GM12864 (cell line): ENCODE measurements at regions not wholly inside any gene's neighbourhood (a gene's known extent, or its start where the extent isn't known, plus 50 kb on each side); places are given as distances from the start of the nearest gene placed in this dataset.

Experiments used
- DNase-seq: peaks from one replicate; pipeline ENCODE4 v3.0.0-alpha.2; 2011; ENCODE audit warnings: low read depth
- H3K4me3 ChIP-seq: 2 replicates; pipeline ENCODE4 v1.5.1; 2011; ENCODE audit warnings: mild to moderate bottlenecking, low read depth, low read length, control low read depth
- TF ChIP-seq, protein P1 (sequence below): IDR thresholded peaks from 2 replicates; pipeline ENCODE4 v1.5.1; 2011; ENCODE audit warnings: low read depth, mild to moderate bottlenecking, moderate library complexity, low read length, control low read depth, inconsistent platforms; ENCODE audit errors: missing control alignments

DNA sequence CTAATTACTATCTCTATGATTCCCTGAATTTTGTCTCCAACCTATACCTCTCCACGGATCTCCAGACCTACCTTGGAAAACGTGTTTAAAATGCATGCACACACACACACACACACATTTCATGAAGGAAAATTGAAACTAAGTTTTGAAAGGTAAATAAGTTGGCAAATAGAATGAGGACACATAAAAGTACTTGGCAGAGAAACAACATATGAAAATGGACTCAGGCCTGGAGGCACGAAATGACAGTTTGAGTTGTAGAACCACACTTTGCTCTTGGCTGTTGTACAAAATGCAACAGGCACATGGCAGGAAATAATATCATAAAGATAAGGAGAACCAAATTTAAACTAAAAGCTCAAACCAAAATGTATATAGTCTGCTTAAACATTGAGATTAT lies 868.1 kb upstream of the CNTNAP5 start:
- DNase-seq = no peak

DNA sequence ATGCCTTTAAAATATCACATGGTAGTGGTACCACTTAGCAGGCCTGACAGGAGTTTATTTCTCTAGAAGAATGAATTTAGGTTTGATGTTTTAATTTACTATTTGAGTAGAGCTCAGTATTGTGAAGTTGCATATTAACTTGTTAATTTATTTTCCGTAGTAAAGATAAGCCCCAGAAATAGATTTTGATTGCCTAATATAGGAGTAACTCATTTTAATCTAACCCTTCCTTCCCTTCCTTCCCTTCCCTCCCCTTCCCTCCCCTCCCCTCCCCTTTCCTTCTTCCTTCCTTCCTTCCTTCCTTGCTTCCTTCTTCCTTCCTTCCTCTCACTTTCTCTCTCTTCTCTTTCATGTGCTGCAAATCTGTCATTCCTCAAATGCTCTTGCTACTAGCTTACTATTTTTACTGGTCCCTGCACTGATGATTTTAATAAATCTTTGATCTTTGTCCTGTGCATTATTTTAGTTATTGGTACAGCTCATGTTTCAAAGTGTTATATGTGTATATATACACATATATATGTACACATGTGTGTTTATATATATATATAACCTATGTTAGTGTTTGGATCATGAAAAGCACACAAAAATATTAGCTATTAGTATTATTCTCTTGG lies 862.6 kb upstream of the CNTNAP5 start:
- no peak overlapping the region for H3K4me3 ChIP-seq
- no peak for DNase-seq
- TF ChIP-seq, protein P1, sequence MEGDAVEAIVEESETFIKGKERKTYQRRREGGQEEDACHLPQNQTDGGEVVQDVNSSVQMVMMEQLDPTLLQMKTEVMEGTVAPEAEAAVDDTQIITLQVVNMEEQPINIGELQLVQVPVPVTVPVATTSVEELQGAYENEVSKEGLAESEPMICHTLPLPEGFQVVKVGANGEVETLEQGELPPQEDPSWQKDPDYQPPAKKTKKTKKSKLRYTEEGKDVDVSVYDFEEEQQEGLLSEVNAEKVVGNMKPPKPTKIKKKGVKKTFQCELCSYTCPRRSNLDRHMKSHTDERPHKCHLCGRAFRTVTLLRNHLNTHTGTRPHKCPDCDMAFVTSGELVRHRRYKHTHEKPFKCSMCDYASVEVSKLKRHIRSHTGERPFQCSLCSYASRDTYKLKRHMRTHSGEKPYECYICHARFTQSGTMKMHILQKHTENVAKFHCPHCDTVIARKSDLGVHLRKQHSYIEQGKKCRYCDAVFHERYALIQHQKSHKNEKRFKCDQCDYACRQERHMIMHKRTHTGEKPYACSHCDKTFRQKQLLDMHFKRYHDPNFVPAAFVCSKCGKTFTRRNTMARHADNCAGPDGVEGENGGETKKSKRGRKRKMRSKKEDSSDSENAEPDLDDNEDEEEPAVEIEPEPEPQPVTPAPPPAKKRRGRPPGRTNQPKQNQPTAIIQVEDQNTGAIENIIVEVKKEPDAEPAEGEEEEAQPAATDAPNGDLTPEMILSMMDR = no peak

More for the DNA sequence above, 868.1 kb upstream of the CNTNAP5 start:
- no peak overlapping the region for H3K4me3 ChIP-seq
- TF ChIP-seq, protein P1 = no peak

GRCh38 chr2:123163398-123163797 lies 861.7 kb upstream of the CNTNAP5 start:
- no peak for DNase-seq
- TF ChIP-seq, protein P1 = no peak
- no peak overlapping the region for H3K4me3 ChIP-seq

DNA sequence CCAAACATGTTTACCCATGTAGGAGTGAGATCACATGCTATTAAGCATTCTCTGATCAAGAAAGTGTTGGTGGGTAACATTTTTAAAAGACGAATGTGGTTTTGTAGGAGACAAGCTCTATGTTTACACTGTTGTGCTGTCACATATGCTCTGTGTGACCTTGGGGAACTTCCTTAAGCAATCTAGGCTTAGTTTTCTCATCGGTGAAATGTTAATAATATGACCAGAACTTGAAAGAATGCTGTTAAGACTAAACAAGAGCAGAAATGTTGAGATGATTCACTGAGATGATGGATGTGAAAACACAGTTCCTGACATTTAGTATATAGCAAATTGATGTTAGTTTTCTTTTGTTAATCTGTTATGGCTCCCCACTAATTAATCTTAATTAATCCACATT lies 860.9 kb upstream of the CNTNAP5 start:
- H3K4me3 ChIP-seq = no peak overlapping the region
- TF ChIP-seq, protein P1 = no peak
- DNase-seq = no peak

GRCh38 chr2:123165616-123166015 lies 859.5 kb upstream of the CNTNAP5 start:
- H3K4me3 ChIP-seq = no peak overlapping the region
- DNase-seq = no peak
- TF ChIP-seq, protein P1 = no peak

DNA sequence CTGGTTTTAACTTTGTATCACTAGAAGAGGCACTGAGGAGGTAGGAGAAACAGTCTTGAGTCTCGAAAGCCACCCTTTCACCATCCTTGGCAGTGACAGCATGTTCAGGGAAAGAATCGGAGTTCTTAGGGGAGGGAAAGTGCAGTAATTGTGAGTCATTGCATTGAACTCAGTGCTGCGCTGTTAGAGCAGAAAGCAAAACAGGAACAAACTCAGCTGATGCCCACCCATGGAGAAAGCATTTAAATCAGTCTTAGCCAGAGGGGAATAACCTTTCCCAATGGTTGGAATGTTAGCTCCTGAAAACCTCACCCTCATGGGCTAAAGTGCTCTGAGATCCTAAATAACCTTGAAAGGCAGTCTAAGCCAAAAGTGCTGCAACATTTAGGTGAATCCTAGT lies 845.6 kb upstream of the CNTNAP5 start:
- no peak overlapping the region for H3K4me3 ChIP-seq
- no peak for DNase-seq
- TF ChIP-seq, protein P1 = no peak

DNA sequence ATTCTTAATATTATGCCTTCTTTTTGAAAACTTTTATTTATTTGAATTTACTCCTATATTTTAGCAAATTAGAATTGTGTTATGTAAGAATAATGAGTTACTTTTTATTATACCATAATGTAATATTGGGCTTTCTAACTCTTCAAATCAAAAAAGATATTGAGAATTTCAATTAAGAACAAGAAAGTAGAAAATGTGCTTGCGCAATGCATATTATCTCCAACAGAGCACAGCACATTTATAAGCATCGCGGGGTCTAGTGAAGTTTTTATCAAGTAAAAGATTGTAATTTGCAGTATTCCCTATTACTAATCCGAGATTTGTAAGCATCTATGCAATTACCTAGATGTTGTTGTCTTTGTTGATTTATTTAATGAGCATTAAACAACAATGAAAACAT lies 829.1 kb upstream of the CNTNAP5 start:
- TF ChIP-seq, protein P1 = no peak
- no peak for DNase-seq
- no peak overlapping the region for H3K4me3 ChIP-seq
